K562 (cell line): ENCODE measurements at regions not wholly inside any gene's neighbourhood (a gene's known extent, or its start where the extent isn't known, plus 50 kb on each side); places are given as distances from the start of the nearest gene placed in this dataset.

Experiments
- ATAC-seq: fragments of 200-7000 bp; cut with Tn5 transposase; 3 replicates; pipeline ENCODE4 v1.9.1; 2020; ENCODE audit warnings: moderate library complexity
- BruUV-seq: library from RNA; stranded (reverse); fragments of 400-500 nt; replicated peaks from 2 replicates; lab custom pipeline; 2021; lab: Mats Ljungman, UMichigan
- CTCF ChIA-PET: fragments of 300-600 bp; formaldehyde crosslinking; extraction: SDS; loops from one replicate; lab custom pipeline; 2021; ENCODE audit warnings: low intra/inter-chr PET ratio; lab: Yijun Ruan, JAX
- POLR2A ChIA-PET: fragments of 300-600, 350-650 bp; sonication (Branson Sonifier 250); formaldehyde crosslinking; extraction: SDS; loops from one replicate; lab custom pipeline; 2021; ENCODE audit warnings: antibody characterized with exemption, inconsistent platforms; lab: Yijun Ruan, JAX
- DNase-seq, 4 experiments: peaks; one replicate each; pipeline versions ENCODE4 v3.0.0 to v3.0.0-alpha.2; 2011 to 2018; ENCODE audit warnings: low spot score in 3 of 4, mixed read lengths in 3 of 4; ENCODE audit errors: extremely low read depth in 1 of 4
- FAIRE-seq: peaks from 2 replicates; lab custom pipeline; 2011; peaks lifted over from hg19 to GRCh38; lab: Jason Lieb, UNC
- H2AFZ ChIP-seq: 2 replicates; pipeline ENCODE4 v1.6.0; 2011; ENCODE audit warnings: low read depth, low read length, control low read depth, inconsistent platforms
- H3K27ac ChIP-seq: fragments of 200-600 bp; 3 replicates; pipeline ENCODE4 v1.8.0; 2011; ENCODE audit warnings: low read depth, mild to moderate bottlenecking, control low read depth, inconsistent platforms, low read length, moderate library complexity, mixed read lengths; ENCODE audit errors: extremely low read depth
- H3K27me3 ChIP-seq, 2 experiments: fragments of 300-600 bp in 1 of 2; 2 replicates in 1 of 2; 3 replicates in 1 of 2; pipeline versions ENCODE4 v1.6.0 to v1.8.0; 2011; ENCODE audit warnings: inconsistent platforms in 2 of 2, low read length in 2 of 2, mild to moderate bottlenecking in 1 of 2, mixed read lengths in 1 of 2, moderate library complexity in 1 of 2; ENCODE audit not compliant: control insufficient read depth in 2 of 2, insufficient read depth in 2 of 2
- H3K36me3 ChIP-seq: fragments of 300-600 bp; 3 replicates; pipeline ENCODE4 v1.8.0; 2011; ENCODE audit warnings: mild to moderate bottlenecking, low read length, inconsistent platforms; ENCODE audit not compliant: control insufficient read depth, insufficient read depth
- H3K4me1 ChIP-seq, 2 experiments: fragments of 200-600 bp in 1 of 2; replicated peaks in 1 of 2; 2 replicates in 1 of 2; 3 replicates in 1 of 2; pipeline versions ENCODE4 v1.5.1 to v1.8.0; 2011; ENCODE audit warnings: inconsistent platforms in 2 of 2, low read length in 2 of 2, mild to moderate bottlenecking in 1 of 2, mixed read lengths in 1 of 2, moderate library complexity in 1 of 2; ENCODE audit not compliant: control insufficient read depth in 2 of 2, insufficient read depth in 2 of 2
- H3K4me2 ChIP-seq: 2 replicates; pipeline ENCODE4 v1.6.1; 2011; ENCODE audit warnings: low read length, control low read depth, inconsistent platforms, mixed read lengths; ENCODE audit not compliant: insufficient read depth
- H3K4me3 ChIP-seq: fragments of 200-600 bp; sonication (generic), shearing (Covaris generic); 2 replicates; pipeline ENCODE4 v1.5.1; 2016; ENCODE audit warnings: control low read depth, inconsistent platforms
- H3K79me2 ChIP-seq: fragments of 200-600 bp; 3 replicates; pipeline ENCODE4 v1.8.0; 2011; ENCODE audit warnings: low read length, inconsistent platforms; ENCODE audit not compliant: control insufficient read depth, insufficient read depth
- H3K9ac ChIP-seq, 2 experiments: 2 replicates each; pipeline versions ENCODE4 v1.6.0 to v1.6.1; 2011; ENCODE audit warnings: low read depth in 2 of 2, low read length in 2 of 2, control low read depth in 1 of 2, inconsistent platforms in 1 of 2, mild to moderate bottlenecking in 1 of 2, mixed read lengths in 1 of 2; ENCODE audit not compliant: insufficient read depth in 1 of 2
- H3K9me1 ChIP-seq: one replicate; pipeline ENCODE4 v1.6.0; 2011; ENCODE audit warnings: inconsistent platforms, mild to moderate bottlenecking, low read length, moderate library complexity; ENCODE audit not compliant: control insufficient read depth, insufficient read depth
- H3K9me3 ChIP-seq: replicated peaks from 2 replicates; pipeline ENCODE4 v1.5.1; 2011; ENCODE audit warnings: low read depth, low read length, inconsistent platforms; ENCODE audit not compliant: control insufficient read depth, insufficient read depth
- H4K20me1 ChIP-seq: replicated peaks from 2 replicates; pipeline ENCODE4 v1.6.1; 2011; ENCODE audit warnings: low read length, inconsistent platforms, mixed read lengths; ENCODE audit not compliant: control insufficient read depth, insufficient read depth
- CBX1 ChIP-seq: sonication (generic); IDR thresholded peaks from 2 replicates; pipeline ENCODE4 v1.6.1; 2016; ENCODE audit warnings: antibody characterized with exemption, low read depth, mild to moderate bottlenecking
- CEBPB ChIP-seq: fragments of 450-650 bp; IDR thresholded peaks from 2 replicates; pipeline ENCODE4 v1.6.1; 2016; ENCODE audit warnings: missing genetic modification characterization, missing compliant biosample characterization
- MEIS2 ChIP-seq: fragments of 450-650 bp; IDR thresholded peaks from 2 replicates; pipeline ENCODE4 v1.6.1; 2014; ENCODE audit warnings: mild to moderate bottlenecking; ENCODE audit not compliant: partially characterized antibody
- ZNF224 ChIP-seq: sonication (generic); formaldehyde crosslinking; IDR thresholded peaks from 2 replicates; pipeline ENCODE4 v1.8.0; 2022; ENCODE audit warnings: mild to moderate bottlenecking, missing genetic modification reagents
- WGBS: fragments of 100-300 bp; shearing (Covaris generic); methylation state at CpG from one replicate; pipeline ENCODE4 v1.1.6; 2016; ENCODE audit warnings: low coverage, mixed read lengths; ENCODE audit not compliant: insufficient coverage; ENCODE audit errors: missing lambda C conversion rate; 5-methylcytosine and 5-hydroxymethylcytosine counted together
- in situ Hi-C: fragments of 300-500 bp; cut with MboI; formaldehyde crosslinking; loops from 4 replicates; pipeline ENCODE4 v1.15.0; 2018; ENCODE audit warnings: inconsistent platforms, mixed read lengths
- intact Hi-C: fragments of 100-400 bp; cut with micrococcal nuclease; formaldehyde crosslinking; loops from 2 replicates; pipeline ENCODE4 v1.14.2; 2022
- TF ChIP-seq, protein P1 (sequence below): fragments of 450-650 bp; IDR thresholded peaks from 2 replicates; pipeline ENCODE4 v1.6.1; 2016
- TF ChIP-seq, protein P2 (sequence below), 2 experiments: IDR thresholded peaks in 1 of 2; conservative IDR thresholded peaks in 1 of 2; 2 replicates each; pipeline ENCODE4 v1.6.1; 2016; ENCODE audit warnings: low read depth in 2 of 2, mild to moderate bottlenecking in 1 of 2, missing compliant biosample characterization in 1 of 2, missing genetic modification characterization in 1 of 2, moderate library complexity in 1 of 2

- Histone ChIP-seq H3K9ac (no peak overlapping the region), H3K9me1 (no peaks in the 10 kb centered on the region), H3K4me3 (no peak overlapping the region), H3K4me1 (peaks cover 0 to 9% of the 10 kb centered on the region in 2 experiments; a peak in 2 of 5 replicates), H2AFZ (no peak overlapping the region), H3K36me3 (no peaks in the 10 kb centered on the region), H3K27ac (no peak overlapping the region), H3K27me3 (no peaks in the 10 kb centered on the region), H3K4me2 (no peak overlapping the region), H4K20me1 (no peaks in the 10 kb centered on the region), H3K9me3 (no peaks in the 10 kb centered on the region), H3K79me2 (no peaks in the 10 kb centered on the region)
- ATAC-seq (no peak), DNase-seq (no peak), FAIRE-seq (no peak)
- ChIA-PET CTCF (no interaction called here), POLR2A (no interaction called here)
- in situ Hi-C loops, result no loop called here
- TF ChIP-seq CEBPB, result no peak
- TF ChIP-seq MEIS2, result peak; percentile 64
- TF ChIP-seq, protein P1, sequence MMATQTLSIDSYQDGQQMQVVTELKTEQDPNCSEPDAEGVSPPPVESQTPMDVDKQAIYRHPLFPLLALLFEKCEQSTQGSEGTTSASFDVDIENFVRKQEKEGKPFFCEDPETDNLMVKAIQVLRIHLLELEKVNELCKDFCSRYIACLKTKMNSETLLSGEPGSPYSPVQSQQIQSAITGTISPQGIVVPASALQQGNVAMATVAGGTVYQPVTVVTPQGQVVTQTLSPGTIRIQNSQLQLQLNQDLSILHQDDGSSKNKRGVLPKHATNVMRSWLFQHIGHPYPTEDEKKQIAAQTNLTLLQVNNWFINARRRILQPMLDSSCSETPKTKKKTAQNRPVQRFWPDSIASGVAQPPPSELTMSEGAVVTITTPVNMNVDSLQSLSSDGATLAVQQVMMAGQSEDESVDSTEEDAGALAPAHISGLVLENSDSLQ, result peak; percentile 56
- TF ChIP-seq, protein P2, sequence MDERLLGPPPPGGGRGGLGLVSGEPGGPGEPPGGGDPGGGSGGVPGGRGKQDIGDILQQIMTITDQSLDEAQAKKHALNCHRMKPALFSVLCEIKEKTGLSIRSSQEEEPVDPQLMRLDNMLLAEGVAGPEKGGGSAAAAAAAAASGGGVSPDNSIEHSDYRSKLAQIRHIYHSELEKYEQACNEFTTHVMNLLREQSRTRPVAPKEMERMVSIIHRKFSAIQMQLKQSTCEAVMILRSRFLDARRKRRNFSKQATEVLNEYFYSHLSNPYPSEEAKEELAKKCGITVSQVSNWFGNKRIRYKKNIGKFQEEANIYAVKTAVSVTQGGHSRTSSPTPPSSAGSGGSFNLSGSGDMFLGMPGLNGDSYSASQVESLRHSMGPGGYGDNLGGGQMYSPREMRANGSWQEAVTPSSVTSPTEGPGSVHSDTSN (CRISPR knock-in tag; IDR thresholded peaks at IDR 0.05; ENCODE audit: low read depth), result no peak
- TF ChIP-seq, protein P2 (tag; conservative IDR thresholded peaks at IDR 0.05; ENCODE audit: low read depth), result peak; percentile 83
- TF ChIP-seq ZNF224 (CRISPR knock-in tag), result no peak
- no peak for TF ChIP-seq CBX1
- 3% methylated on average over 4 of the region's 4 CpGs for WGBS
- intact Hi-C loops, result no loop called here
- BruUV-seq, result no TSS peak
Measured at GRCh38 chr6:105603788-105604586, 201.1 kb upstream of the PREP start.
